ENCODE measurements at regions not wholly inside any gene's neighbourhood (a gene's known extent, or its start where the extent isn't known, plus 50 kb on each side); places are given as distances from the start of the nearest gene placed in this dataset.

DNA sequence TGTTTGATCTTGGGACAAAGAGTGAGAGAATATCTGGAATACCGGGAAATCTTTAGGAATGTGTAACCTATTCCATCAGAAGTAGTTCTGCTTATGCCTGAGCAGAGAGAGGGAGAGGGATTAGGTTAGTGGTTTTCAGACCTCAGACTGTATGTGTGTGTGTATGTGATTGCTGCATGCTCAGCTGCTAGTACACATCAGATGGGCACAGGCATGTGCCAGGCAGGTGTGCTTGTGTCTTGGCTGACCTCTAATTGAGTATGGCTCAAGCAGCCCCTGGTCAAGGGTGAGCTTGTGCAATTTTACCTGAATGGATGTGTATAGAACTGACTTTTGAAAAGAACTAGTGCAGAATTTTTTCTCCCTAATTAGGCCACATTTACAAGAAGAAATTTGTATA, 91.2 kb downstream of the INSIG2 start:
- no peak for ATAC-seq (ENCODE audit: poor library complexity)
- DNase-seq = no peak
- intact Hi-C loops (cut with DNase I) = no loop called here

DNA sequence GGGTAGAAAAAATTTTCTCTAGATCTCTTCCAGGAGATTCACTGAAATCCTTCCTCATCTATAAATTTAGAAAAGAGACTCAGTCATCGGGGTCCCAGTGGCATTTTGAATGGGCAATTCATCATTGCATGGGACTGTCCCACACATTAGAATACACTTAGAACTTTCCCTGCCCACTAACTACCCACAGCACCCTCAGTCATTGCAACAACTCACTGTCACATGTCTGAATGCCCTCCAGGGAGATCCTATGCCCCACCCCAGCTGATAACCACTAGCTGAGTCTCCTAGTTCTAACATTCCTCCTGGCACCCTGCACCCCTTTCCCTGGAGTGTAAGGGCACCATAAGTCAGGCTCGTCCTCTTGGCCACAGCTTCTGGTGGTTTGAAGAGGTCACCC, 89.6 kb downstream of the INSIG2 start:
- intact Hi-C loops (cut with DNase I) = no loop called here
- ATAC-seq (ENCODE audit: poor library complexity) (no peak), DNase-seq (no peak)

DNA sequence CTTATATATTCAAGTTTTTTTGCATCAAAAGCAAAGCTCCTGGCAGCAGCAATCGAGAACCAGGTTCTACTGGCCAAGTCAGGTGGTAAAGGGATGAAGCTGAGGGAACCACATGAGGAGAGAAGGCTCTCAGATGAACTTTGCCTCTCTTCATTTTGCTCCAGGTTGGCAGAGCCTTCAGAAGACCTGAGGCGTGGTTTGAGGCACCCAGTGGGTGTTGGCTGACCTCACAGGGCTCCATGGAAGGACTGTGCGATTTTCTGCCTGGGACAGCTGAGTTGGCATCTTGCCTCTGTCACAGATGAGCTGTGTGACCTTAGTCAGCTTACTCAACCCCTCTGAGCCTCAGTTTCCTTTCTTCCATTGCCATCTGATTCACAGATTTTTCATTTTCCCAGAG, 89.0 kb downstream of the INSIG2 start:
- intact Hi-C loops (cut with DNase I) = no loop called here
- no peak for ATAC-seq (ENCODE audit: poor library complexity)
- DNase-seq = no peak

DNA sequence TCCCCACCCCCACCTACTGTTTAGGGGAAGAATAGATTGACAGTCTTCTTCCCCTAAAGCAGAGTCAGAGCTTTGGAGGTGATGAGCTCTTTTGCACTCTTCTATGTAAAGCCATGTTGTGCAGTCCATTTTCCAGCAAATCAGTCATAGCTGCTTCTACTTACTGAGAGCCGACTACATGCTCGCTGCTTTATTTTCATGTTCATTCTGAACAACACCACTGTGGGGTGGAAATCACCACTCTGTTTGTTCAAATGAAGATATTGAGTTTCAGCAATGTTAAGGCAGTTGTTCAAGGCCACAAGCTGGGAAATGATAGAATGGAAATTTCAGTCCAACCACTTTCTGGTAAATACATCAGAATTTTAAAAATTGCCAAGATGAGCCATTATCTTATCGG, 88.3 kb downstream of the INSIG2 start:
- DNase-seq = no peak
- ATAC-seq (ENCODE audit: poor library complexity) = no peak
- intact Hi-C loops (cut with DNase I) = no loop called here

DNA sequence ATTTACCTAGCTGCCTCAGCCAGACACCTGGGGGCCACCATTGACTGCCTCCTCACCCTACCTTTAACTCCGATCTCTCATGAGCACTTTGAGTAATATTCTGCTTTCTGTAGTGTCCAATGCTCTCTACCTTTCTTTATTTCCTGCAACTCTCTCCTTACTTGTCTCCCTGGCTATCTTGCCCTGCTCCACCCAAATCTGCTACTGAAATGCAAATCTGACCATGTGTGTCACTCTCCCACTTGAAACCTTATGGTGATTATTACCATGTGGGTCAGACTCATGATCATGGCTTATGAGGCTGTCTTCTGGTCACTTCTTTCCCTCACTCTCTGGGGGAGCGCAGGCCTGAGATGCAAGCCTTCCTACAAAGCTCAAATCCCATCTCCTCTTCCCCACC, 83.3 kb downstream of the INSIG2 start:
- DNase-seq (no peak), ATAC-seq (ENCODE audit: poor library complexity) (no peak)
- intact Hi-C loops (cut with DNase I) = no loop called here

DNA sequence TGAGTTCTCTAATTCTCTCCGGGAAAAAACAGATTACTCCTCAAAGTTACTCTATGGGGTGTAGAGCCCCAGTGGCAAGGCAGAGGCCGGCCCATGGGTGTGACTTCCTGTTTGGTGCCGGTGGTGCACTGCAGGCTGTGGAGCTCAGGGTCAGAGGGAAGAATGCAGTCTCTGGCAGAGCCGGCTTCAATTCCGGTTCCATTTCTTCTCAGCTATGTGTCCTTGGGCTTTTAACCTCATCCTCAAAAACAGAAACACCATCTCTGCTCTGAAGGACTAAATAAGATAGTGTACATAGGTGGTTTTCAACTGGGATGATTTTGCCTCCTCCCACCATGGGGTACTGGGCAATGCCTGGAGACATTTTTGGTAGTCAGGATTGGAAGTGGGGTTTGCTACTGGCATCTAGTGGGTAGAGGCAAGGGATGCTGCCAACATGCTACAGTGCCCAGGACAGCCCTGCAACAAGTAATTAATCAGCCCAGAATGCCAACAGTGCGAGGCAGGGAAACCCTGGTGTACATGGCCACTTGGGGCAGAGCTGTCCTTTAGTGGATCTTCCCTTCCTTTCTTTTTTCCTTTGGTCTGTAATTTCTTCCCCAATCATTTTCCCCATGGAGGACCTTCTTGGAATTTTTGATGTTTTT, 81.2 kb downstream of the INSIG2 start:
- peak; percentile 72 for DNase-seq
- intact Hi-C loops (cut with DNase I) = no loop called here
- ATAC-seq (ENCODE audit: poor library complexity) = peak; percentile 74

DNA sequence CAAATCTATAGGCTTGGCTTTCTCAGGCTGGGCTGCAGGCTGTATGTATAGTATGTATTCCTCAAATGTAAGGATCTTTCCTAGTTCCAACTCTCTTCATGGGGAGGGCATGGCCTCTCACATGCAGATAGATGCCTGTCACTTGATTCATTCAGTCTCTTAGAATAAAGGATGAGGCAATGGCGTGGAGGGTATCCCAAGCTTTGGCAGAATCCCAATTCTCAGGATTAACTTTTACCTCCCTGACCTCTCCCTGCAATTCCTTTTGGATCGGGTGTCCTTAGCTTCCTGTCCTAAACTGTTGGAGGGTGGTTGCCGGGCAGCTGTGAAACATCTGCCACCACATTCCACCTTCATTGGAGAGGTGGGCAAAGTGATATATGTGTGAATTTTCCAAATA, 80.3 kb downstream of the INSIG2 start:
- ATAC-seq (ENCODE audit: poor library complexity) = no peak
- intact Hi-C loops (cut with DNase I) = no loop called here
- no peak for DNase-seq

DNA sequence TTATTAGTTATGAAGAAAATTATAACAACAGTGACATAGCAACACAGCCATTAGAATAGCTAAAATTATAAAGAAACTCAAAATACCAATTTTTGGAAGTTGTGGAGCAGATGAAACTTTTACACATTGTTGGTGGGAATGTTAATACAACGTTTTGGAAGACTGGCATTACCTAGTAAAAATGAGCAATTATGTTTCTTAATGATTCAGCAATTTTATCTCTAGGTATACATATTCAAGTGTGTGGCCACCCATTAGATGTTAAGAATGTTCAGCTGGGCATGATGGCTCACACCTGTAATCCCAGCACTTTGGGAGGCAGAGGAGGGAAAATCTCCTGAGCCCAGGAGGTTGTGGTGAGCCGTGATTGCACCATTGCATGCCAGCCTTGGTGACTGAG, 78.8 kb downstream of the INSIG2 start:
- intact Hi-C loops (cut with DNase I) = no loop called here
- no peak for DNase-seq
- no peak for ATAC-seq (ENCODE audit: poor library complexity)

DNA sequence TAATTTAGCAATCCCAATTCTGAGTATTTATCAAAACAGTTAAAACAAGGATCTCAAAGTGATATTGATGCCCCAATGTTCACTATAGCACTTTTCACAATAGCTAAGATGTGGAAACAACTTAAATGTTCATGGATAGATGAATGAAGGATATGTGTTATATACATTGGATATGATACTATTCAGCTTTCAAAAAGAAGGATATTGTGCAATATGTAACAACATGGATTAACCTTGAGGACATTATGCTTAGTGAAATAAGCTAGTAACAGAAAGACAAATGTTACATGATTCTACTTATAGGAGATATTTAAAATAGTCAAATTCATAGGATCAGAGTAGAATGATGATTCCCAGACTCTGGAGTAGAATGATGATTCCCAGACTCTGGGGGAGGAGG, 78.0 kb downstream of the INSIG2 start:
- DNase-seq (no peak), ATAC-seq (ENCODE audit: poor library complexity) (no peak)
- intact Hi-C loops (cut with DNase I) = no loop called here

DNA sequence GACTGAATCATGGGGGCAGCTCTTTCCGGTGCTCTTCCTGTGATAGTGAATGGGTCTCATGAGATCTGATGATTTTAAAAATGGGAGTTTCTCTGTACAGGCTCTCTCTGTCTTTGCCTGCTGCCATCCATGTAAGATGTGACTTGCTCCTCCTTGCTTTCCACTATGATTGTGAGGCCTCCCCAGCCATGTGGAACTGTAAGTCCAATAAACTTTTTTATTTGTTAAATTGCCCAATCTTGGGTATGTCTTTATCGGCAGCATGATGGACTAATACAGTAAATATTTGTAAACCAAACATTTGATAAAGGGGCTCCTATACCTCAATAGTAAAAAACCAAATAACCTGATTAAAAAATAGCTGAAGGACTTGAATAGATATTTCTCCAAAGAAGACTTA, 77.3 kb downstream of the INSIG2 start:
- DNase-seq (no peak), ATAC-seq (ENCODE audit: poor library complexity) (no peak)
- intact Hi-C loops (cut with DNase I) = no loop called here

Measured in Right ventricle myocardium superior (tissue), 1 donor.